A549 (cell line): ENCODE measurements at regions not wholly inside any gene's neighbourhood (a gene's known extent, or its start where the extent isn't known, plus 50 kb on each side); places are given as distances from the start of the nearest gene placed in this dataset.

ENCODE experiments used
- CHD2 ChIP-seq: fragments of 150-350 bp; IDR thresholded peaks from 2 replicates; pipeline ENCODE4 v1.6.1; 2014; ENCODE audit warnings: low read length; ENCODE audit not compliant: partially characterized antibody
- CHD4 ChIP-seq: fragments of 200-600 bp; sonication (generic); IDR thresholded peaks from 2 replicates; pipeline ENCODE4 v1.6.1; 2016; ENCODE audit warnings: antibody characterized with exemption, mild to moderate bottlenecking, borderline replicate concordance
- EP300 ChIP-seq, 2 experiments: fragments of >200 bp; sonication (Bioruptor Twin); formaldehyde crosslinking; IDR thresholded peaks; 2 replicates in 1 of 2; 3 replicates in 1 of 2; pipeline ENCODE4 v1.6.1; 2016 to 2017
- HDAC2 ChIP-seq: fragments of 200-600 bp; sonication (generic); IDR thresholded peaks from 2 replicates; pipeline ENCODE4 v1.6.1; 2016
- JUN ChIP-seq, 2 experiments: fragments of >200 bp; sonication (Bioruptor Twin); formaldehyde crosslinking; IDR thresholded peaks; 2 replicates in 1 of 2; 3 replicates in 1 of 2; pipeline ENCODE4 v1.6.1; 2016 to 2017
- RCOR1 ChIP-seq: fragments of 150-350 bp; IDR thresholded peaks from 2 replicates; pipeline ENCODE4 v1.6.1; 2014; ENCODE audit warnings: antibody characterized with exemption, low read length, low read depth
- SREBF2 ChIP-seq: fragments of 450-650 bp; IDR thresholded peaks from 2 replicates; pipeline ENCODE4 v1.6.1; 2014; ENCODE audit warnings: mild to moderate bottlenecking, moderate library complexity
- ZC3H11A ChIP-seq: fragments of 450-650 bp; IDR thresholded peaks from 2 replicates; pipeline ENCODE4 v1.6.1; 2014; ENCODE audit warnings: antibody characterized with exemption, mild to moderate bottlenecking
- TF ChIP-seq, protein P1 (sequence below): fragments of >200 bp; sonication (Bioruptor Twin); formaldehyde crosslinking; IDR thresholded peaks from 3 replicates; pipeline ENCODE4 v1.6.1; 2016
- TF ChIP-seq, protein P2 (sequence below): fragments of >200 bp; sonication (Bioruptor Twin); formaldehyde crosslinking; IDR thresholded peaks from 3 replicates; pipeline ENCODE4 v1.5.1; 2016
- TF ChIP-seq, protein P3 (sequence below): IDR thresholded peaks from 2 replicates; pipeline ENCODE4 v1.6.1; 2012

- TF ChIP-seq, protein P1, sequence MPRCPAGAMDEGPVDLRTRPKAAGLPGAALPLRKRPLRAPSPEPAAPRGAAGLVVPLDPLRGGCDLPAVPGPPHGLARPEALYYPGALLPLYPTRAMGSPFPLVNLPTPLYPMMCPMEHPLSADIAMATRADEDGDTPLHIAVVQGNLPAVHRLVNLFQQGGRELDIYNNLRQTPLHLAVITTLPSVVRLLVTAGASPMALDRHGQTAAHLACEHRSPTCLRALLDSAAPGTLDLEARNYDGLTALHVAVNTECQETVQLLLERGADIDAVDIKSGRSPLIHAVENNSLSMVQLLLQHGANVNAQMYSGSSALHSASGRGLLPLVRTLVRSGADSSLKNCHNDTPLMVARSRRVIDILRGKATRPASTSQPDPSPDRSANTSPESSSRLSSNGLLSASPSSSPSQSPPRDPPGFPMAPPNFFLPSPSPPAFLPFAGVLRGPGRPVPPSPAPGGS, result no peak
- TF ChIP-seq JUN (IDR thresholded peaks at IDR 0.05) (no peak), RCOR1 (no peak), CHD2 (no peak), ZC3H11A (no peak), HDAC2 (no peak), CHD4 (no peak), EP300 (IDR thresholded peaks at IDR 0.05) (no peak), SREBF2 (no peak)
- TF ChIP-seq, protein P2, sequence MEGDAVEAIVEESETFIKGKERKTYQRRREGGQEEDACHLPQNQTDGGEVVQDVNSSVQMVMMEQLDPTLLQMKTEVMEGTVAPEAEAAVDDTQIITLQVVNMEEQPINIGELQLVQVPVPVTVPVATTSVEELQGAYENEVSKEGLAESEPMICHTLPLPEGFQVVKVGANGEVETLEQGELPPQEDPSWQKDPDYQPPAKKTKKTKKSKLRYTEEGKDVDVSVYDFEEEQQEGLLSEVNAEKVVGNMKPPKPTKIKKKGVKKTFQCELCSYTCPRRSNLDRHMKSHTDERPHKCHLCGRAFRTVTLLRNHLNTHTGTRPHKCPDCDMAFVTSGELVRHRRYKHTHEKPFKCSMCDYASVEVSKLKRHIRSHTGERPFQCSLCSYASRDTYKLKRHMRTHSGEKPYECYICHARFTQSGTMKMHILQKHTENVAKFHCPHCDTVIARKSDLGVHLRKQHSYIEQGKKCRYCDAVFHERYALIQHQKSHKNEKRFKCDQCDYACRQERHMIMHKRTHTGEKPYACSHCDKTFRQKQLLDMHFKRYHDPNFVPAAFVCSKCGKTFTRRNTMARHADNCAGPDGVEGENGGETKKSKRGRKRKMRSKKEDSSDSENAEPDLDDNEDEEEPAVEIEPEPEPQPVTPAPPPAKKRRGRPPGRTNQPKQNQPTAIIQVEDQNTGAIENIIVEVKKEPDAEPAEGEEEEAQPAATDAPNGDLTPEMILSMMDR, result no peak
- TF ChIP-seq, protein P3, sequence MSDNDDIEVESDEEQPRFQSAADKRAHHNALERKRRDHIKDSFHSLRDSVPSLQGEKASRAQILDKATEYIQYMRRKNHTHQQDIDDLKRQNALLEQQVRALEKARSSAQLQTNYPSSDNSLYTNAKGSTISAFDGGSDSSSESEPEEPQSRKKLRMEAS, result no peak
These were observed 174.2 kb upstream of the CDH12 start for GRCh38 chr5:23027331-23027730.
